ENCODE measurements at regions not wholly inside any gene's neighbourhood (a gene's known extent, or its start where the extent isn't known, plus 50 kb on each side); places are given as distances from the start of the nearest gene placed in this dataset.

DNA sequence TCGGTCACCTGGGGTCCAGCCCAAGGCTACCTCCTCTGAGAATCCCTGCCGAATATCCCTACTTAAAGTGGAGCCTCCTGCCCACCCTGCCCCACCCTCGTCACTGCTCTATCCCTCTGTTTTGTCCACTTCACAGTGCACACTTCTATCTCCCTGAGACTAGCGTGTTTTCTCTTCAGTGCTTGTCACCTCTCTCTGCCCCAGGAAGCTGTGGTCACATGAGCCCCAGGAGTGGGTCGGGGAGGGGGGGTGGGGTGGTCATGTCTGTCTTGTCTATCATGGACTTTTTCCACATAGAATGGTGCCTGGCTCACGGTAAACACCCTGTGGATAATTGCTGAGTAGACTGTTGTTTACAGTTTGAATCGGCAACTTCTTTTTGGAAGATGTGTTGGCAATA, 673.6 kb downstream of the PTPRU start:
- TF ChIP-seq, protein P1, sequence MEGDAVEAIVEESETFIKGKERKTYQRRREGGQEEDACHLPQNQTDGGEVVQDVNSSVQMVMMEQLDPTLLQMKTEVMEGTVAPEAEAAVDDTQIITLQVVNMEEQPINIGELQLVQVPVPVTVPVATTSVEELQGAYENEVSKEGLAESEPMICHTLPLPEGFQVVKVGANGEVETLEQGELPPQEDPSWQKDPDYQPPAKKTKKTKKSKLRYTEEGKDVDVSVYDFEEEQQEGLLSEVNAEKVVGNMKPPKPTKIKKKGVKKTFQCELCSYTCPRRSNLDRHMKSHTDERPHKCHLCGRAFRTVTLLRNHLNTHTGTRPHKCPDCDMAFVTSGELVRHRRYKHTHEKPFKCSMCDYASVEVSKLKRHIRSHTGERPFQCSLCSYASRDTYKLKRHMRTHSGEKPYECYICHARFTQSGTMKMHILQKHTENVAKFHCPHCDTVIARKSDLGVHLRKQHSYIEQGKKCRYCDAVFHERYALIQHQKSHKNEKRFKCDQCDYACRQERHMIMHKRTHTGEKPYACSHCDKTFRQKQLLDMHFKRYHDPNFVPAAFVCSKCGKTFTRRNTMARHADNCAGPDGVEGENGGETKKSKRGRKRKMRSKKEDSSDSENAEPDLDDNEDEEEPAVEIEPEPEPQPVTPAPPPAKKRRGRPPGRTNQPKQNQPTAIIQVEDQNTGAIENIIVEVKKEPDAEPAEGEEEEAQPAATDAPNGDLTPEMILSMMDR (IDR thresholded peaks at IDR 0.05; ENCODE audit: insufficient read depth, low read depth, low read length): no peak
- H3K27me3 ChIP-seq (ENCODE audit: control insufficient read depth, insufficient read depth, low read length): no peaks in the 10 kb centered on the region
- DNase-seq (ENCODE audit: low read depth): no peak
- no peaks in the 10 kb centered on the region for H3K36me3 ChIP-seq (ENCODE audit: control insufficient read depth, insufficient read depth, low read length)
- ChIA-PET CTCF (no interaction called here), POLR2A (no interaction called here)
- H3K4me3 ChIP-seq (ENCODE audit: low read depth, low read length): no peak overlapping the region

DNA sequence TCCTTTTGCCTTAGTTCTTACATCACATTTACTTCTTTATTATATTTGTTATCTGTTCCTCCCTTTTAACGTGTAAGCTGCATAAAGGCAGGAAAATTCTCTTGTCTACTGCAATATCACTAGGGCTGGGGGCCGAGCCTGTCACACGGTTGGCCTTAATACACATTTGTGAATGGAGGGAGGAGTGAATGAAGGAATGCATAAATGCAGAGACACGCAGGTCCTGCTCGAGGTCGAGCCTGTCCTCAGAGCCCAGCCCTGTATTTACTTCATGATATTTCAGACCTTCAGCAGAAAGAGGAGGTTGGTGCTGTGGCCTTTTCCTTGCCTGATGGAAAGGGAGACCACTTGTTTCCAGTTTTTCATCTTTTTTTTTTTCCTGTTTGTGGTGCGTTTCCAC, 671.3 kb downstream of the PTPRU start:
- POLR2A ChIA-PET: no interaction called here
- no peak for DNase-seq (ENCODE audit: low read depth)
- TF ChIP-seq, protein P1 (IDR thresholded peaks at IDR 0.05; ENCODE audit: insufficient read depth, low read depth, low read length): no peak
- CTCF ChIA-PET: interaction anchor here (0.6 kb wide), 1 partner anchor 1022 kb away, joined by 3 read pairs; no protein-coding TSS in a partner anchor
- Histone ChIP-seq H3K36me3 (ENCODE audit: control insufficient read depth, insufficient read depth, low read length) (no peaks in the 10 kb centered on the region), H3K27me3 (ENCODE audit: control insufficient read depth, insufficient read depth, low read length) (no peaks in the 10 kb centered on the region), H3K4me3 (ENCODE audit: low read depth, low read length) (no peak overlapping the region)

DNA sequence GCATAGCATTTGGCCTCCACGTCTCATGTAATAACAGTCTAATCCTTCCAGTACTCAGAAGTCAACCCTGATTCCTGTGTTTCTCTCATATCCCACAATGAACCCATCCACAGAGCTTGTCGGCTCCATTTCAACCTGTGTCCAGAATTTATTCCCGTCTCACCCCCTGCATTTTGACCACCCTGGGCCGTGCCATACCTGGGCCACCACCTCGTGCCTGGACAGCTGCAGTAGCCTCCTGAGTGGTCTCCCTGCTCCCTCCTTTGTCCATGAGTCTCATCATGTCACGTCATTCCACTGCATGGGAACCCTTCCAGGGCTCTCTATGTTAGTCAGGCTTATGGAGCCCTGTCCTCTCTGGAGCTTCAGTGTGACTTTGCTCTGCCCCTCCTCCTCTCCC, 670.6 kb downstream of the PTPRU start:
- no peak for DNase-seq (ENCODE audit: low read depth)
- ChIA-PET CTCF (interaction anchor here (0.6 kb wide), 1 partner anchor 1022 kb away, joined by 3 read pairs; no protein-coding TSS in a partner anchor), POLR2A (no interaction called here)
- TF ChIP-seq, protein P1 (IDR thresholded peaks at IDR 0.05; ENCODE audit: insufficient read depth, low read depth, low read length): no peak
- Histone ChIP-seq H3K36me3 (ENCODE audit: control insufficient read depth, insufficient read depth, low read length) (no peaks in the 10 kb centered on the region), H3K27me3 (ENCODE audit: control insufficient read depth, insufficient read depth, low read length) (no peaks in the 10 kb centered on the region), H3K4me3 (ENCODE audit: low read depth, low read length) (no peak overlapping the region)

DNA sequence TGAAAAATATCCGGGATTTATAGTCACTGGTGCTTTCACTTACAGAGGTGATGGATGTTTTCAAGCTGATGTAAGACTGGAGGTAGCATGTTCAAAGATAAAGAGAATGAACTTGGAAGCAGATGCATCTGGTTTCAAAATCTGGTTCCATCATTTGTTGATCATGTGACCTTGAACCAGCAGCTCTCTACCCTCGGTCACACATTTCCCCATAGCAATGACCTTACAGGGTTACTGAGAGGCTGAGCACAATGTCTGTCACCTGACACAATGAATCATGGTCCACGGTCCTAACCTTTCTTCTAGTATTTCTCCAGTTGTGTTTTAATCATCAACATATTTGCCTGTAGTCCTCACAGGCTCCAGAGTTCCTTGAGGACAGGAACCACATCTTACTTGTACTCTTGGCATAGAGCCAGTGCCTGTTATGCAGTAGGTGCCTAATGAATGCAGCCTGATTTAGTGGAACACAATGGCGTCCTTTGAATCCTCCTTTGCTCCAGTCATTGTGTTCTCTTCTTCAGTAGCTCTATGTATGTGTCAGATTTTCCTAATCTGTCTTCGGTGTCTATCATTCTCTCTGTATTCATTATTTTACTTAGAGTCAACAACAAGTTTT, 667.3 kb downstream of the PTPRU start:
- DNase-seq (ENCODE audit: low read depth): no peak
- Histone ChIP-seq H3K27me3 (ENCODE audit: control insufficient read depth, insufficient read depth, low read length) (no peaks in the 10 kb centered on the region; the same call in 1 of the 2 replicates), H3K4me3 (ENCODE audit: low read depth, low read length) (no peak overlapping the region), H3K36me3 (ENCODE audit: control insufficient read depth, insufficient read depth, low read length) (no peaks in the 10 kb centered on the region)
- POLR2A ChIA-PET: no interaction called here
- TF ChIP-seq, protein P1 (IDR thresholded peaks at IDR 0.05; ENCODE audit: insufficient read depth, low read depth, low read length): no peak
- CTCF ChIA-PET: interaction anchor here (1.0 kb wide), 1 partner anchor 60 kb away, joined by 3 read pairs; no protein-coding TSS in a partner anchor

DNA sequence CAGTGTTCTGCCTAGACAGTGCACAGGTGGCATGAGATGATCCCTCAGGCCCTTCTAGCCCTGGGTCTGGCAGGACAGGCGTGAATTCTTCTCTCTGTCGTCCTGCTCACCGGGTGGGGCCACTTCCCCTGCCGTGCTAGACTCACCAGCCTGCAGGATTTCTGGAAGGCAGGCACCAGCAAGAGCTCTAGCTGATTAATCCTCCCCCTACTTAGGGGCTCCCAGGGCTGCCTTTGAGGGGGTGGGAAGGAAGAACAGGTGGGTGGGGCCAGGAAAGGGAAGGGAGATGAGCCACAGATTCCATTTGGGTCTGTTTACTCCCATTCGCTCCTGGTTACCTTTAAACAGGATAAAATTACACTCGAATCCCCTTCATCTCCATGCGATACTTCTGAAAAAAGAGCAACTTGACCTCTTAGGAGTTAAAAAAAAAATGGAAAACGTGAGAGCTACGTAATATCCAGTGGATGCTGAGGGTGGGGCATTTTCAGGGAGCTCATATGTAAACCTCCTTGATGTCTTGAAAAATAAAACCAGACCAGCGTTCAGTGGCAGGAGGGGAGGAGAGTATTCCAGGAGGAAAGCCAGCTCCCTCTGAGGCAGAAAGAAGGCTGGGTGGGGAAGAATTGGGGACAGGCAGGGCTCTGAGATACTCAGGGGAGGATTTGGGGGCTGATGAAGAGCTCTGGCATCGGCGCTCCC, 665.5 kb downstream of the PTPRU start:
- TF ChIP-seq, protein P1 (IDR thresholded peaks at IDR 0.05; ENCODE audit: insufficient read depth, low read depth, low read length): no peak
- POLR2A ChIA-PET: no interaction called here

More for the DNA sequence above, 665.5 kb downstream of the PTPRU start:
- no peak for DNase-seq (ENCODE audit: low read depth)
- Histone ChIP-seq H3K36me3 (ENCODE audit: control insufficient read depth, insufficient read depth, low read length) (no peaks in the 10 kb centered on the region), H3K4me3 (ENCODE audit: low read depth, low read length) (no peak overlapping the region), H3K27me3 (ENCODE audit: control insufficient read depth, insufficient read depth, low read length) (no peaks in the 10 kb centered on the region; the same call in 1 of the 2 replicates)
- CTCF ChIA-PET: interaction anchor here (0.6 to 1.3 kb wide), 3 partner anchors 16 to 382 kb away, joined by 3 to 4 read pairs (median 3); no protein-coding TSS in a partner anchor

Data from BJ (cell line).